ENCODE measurements at regions not wholly inside any gene's neighbourhood (a gene's known extent, or its start where the extent isn't known, plus 50 kb on each side); places are given as distances from the start of the nearest gene placed in this dataset.
"Not testable (repeated sequence)": the region's sequence is repeated elsewhere in the genome, so short reads cannot be mapped to it uniquely, and the experiment has no call there.

DNA sequence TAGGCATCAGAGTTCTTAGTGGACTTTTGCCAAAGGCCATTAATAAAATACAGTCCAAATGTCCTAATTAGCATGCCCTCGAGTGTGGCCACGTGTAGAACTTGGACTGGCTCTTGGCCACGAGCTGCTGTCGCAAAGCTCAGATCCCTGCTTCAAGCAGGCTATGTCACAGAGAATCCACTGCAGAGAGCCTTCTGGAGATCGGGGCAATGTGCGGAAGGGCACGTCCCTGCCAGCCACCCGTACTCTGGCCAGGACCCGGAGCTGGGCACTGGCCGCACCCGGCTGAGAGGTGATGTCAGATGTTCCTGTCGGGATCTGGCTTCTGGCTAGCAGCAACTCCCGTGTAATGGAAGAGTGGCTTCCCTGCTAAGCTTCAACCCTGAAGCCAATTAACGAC lies 432.7 kb upstream of the ID2 start:
- Histone ChIP-seq H3K9me3 (replicated peaks; ENCODE audit: insufficient read depth, low read length) (no peaks in the 10 kb centered on the region), H3K4me1 (ENCODE audit: low read length) (no peaks in the 10 kb centered on the region), H3K36me3 (replicated peaks; ENCODE audit: insufficient read depth, low read length) (no peaks in the 10 kb centered on the region), H3K9ac (ENCODE audit: low read length) (no peak overlapping the region), H3K4me2 (ENCODE audit: low read depth, low read length) (no peak overlapping the region), H3K27ac (ENCODE audit: low read length) (no peak overlapping the region), H3F3A (ENCODE audit: insufficient read depth, low read length) (no peaks in the 10 kb centered on the region), H3K79me2 (ENCODE audit: low read length) (no peaks in the 10 kb centered on the region), H3K27me3 (replicated peaks; ENCODE audit: insufficient read depth, low read length) (no peaks in the 10 kb centered on the region), H3K9me2 (replicated peaks; ENCODE audit: insufficient read depth, low read length) (no peaks in the 10 kb centered on the region), H3K4me3 (ENCODE audit: low read length) (no peak overlapping the region), H2AFZ (ENCODE audit: low read length) (no peak overlapping the region), H4K20me1 (ENCODE audit: insufficient read depth, low read length) (no peaks in the 10 kb centered on the region)
- TF ChIP-seq, protein P1, sequence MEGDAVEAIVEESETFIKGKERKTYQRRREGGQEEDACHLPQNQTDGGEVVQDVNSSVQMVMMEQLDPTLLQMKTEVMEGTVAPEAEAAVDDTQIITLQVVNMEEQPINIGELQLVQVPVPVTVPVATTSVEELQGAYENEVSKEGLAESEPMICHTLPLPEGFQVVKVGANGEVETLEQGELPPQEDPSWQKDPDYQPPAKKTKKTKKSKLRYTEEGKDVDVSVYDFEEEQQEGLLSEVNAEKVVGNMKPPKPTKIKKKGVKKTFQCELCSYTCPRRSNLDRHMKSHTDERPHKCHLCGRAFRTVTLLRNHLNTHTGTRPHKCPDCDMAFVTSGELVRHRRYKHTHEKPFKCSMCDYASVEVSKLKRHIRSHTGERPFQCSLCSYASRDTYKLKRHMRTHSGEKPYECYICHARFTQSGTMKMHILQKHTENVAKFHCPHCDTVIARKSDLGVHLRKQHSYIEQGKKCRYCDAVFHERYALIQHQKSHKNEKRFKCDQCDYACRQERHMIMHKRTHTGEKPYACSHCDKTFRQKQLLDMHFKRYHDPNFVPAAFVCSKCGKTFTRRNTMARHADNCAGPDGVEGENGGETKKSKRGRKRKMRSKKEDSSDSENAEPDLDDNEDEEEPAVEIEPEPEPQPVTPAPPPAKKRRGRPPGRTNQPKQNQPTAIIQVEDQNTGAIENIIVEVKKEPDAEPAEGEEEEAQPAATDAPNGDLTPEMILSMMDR (IDR thresholded peaks at IDR 0.05; ENCODE audit: low read length) = no peak
- TF ChIP-seq EZH2phosphoT487 (IDR thresholded peaks at IDR 0.05; ENCODE audit: low read length) (no peak), EZH2 (optimal IDR thresholded peaks at IDR 0.05; ENCODE audit: low read depth, low read length) (no peak)
- DNase-seq = no peak

DNA sequence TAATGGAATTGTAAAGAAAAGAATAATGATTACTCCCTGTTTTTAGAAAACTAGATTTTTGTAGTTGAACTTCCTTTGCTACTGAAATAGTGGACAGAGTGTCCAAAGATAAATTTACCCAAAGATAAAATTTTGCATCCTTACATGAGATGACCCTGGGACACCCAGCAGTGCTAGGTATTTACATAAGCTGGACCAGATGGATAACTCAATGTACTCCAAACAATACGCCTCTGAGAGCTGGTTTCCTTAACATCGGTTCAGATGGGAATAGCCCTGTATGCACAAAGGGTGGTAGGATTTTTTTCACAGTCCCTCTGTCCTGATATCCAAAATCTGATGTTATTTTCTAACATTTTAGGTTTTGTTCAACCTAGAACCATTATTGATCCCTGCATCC lies 432.1 kb upstream of the ID2 start:
- Histone ChIP-seq H3K4me3 (ENCODE audit: low read length) (no peak overlapping the region), H4K20me1 (ENCODE audit: insufficient read depth, low read length) (no peaks in the 10 kb centered on the region), H3K79me2 (ENCODE audit: low read length) (no peaks in the 10 kb centered on the region), H3K4me2 (ENCODE audit: low read depth, low read length) (no peak overlapping the region), H3K4me1 (ENCODE audit: low read length) (no peaks in the 10 kb centered on the region), H3K36me3 (replicated peaks; ENCODE audit: insufficient read depth, low read length) (no peaks in the 10 kb centered on the region), H3K27ac (ENCODE audit: low read length) (no peak overlapping the region), H3K9ac (ENCODE audit: low read length) (no peak overlapping the region), H3K9me2 (replicated peaks; ENCODE audit: insufficient read depth, low read length) (no peaks in the 10 kb centered on the region), H3K9me3 (replicated peaks; ENCODE audit: insufficient read depth, low read length) (no peaks in the 10 kb centered on the region), H2AFZ (ENCODE audit: low read length) (no peak overlapping the region), H3K27me3 (replicated peaks; ENCODE audit: insufficient read depth, low read length) (no peaks in the 10 kb centered on the region), H3F3A (ENCODE audit: insufficient read depth, low read length) (no peaks in the 10 kb centered on the region)
- no peak for DNase-seq
- TF ChIP-seq EZH2 (optimal IDR thresholded peaks at IDR 0.05; ENCODE audit: low read depth, low read length) = no peak
- TF ChIP-seq, protein P1 (IDR thresholded peaks at IDR 0.05; ENCODE audit: low read length) = no peak
- TF ChIP-seq EZH2phosphoT487 (IDR thresholded peaks at IDR 0.05; ENCODE audit: low read length) = no peak

DNA sequence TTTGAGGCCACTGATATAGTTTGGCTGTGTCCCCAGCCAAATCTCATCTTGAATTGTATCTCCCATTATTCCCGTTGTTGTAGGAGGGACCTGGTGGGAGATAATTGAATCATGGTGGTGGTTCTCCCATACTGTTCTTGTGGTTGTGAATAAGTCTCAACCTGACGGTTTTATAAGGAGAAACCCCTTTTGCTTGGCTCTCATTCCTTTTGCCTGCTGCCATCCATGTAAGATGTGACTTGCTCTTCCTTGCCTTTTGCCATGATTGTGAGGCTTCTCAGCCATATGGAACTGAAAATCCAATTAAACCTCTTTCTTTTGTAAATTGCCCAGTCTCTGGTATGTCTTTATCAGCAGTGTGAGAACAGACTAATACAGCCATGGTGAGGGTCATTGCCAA lies 431.6 kb upstream of the ID2 start:
- H3K9me2 ChIP-seq (replicated peaks; ENCODE audit: insufficient read depth, low read length); H3K4me2 ChIP-seq (ENCODE audit: low read depth, low read length); H3K36me3 ChIP-seq (replicated peaks; ENCODE audit: insufficient read depth, low read length); H4K20me1 ChIP-seq (ENCODE audit: insufficient read depth, low read length); H2AFZ ChIP-seq (ENCODE audit: low read length); H3K9ac ChIP-seq (ENCODE audit: low read length); H3K4me1 ChIP-seq (ENCODE audit: low read length); H3K4me3 ChIP-seq (ENCODE audit: low read length); H3K27ac ChIP-seq (ENCODE audit: low read length); H3K27me3 ChIP-seq (replicated peaks; ENCODE audit: insufficient read depth, low read length); H3K79me2 ChIP-seq (ENCODE audit: low read length); DNase-seq; H3F3A ChIP-seq (ENCODE audit: insufficient read depth, low read length); H3K9me3 ChIP-seq (replicated peaks; ENCODE audit: insufficient read depth, low read length): not testable (repeated sequence)

DNA sequence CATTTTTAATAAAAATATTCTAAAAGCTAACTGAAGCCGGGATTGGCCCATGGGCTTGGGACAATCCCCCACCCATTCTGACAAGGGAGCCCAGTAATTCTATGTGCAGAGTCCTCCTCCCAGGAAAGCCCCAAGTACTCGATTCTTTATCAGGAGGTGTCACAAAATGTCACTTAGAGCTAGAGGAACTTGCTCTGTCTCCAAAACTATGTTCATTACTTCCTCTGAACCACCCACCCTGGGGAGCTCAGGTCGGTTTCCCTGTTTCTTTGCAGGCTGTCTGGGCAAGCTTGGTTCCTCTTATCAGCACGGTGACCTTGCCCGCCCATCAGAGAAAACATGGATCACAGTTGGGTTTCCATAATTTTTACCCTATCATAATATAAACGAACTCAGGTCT lies 430.6 kb upstream of the ID2 start:
- H3K9ac ChIP-seq (ENCODE audit: low read length) = no peak overlapping the region
- H3K4me3 ChIP-seq (ENCODE audit: low read length) = no peak overlapping the region
- H3K4me2 ChIP-seq (ENCODE audit: low read depth, low read length) = no peak overlapping the region
- H3F3A ChIP-seq (ENCODE audit: insufficient read depth, low read length) = no peaks in the 10 kb centered on the region
- no peaks in the 10 kb centered on the region for H3K27me3 ChIP-seq (replicated peaks; ENCODE audit: insufficient read depth, low read length)
- H3K4me1 ChIP-seq (ENCODE audit: low read length) = no peaks in the 10 kb centered on the region
- no peak for DNase-seq
- H3K36me3 ChIP-seq (replicated peaks; ENCODE audit: insufficient read depth, low read length) = no peaks in the 10 kb centered on the region
- TF ChIP-seq, protein P1 (IDR thresholded peaks at IDR 0.05; ENCODE audit: low read length) = no peak
- TF ChIP-seq EZH2phosphoT487 (IDR thresholded peaks at IDR 0.05; ENCODE audit: low read length) (no peak), EZH2 (optimal IDR thresholded peaks at IDR 0.05; ENCODE audit: low read depth, low read length) (no peak)
- no peaks in the 10 kb centered on the region for H3K9me3 ChIP-seq (replicated peaks; ENCODE audit: insufficient read depth, low read length)
- H3K9me2 ChIP-seq (replicated peaks; ENCODE audit: insufficient read depth, low read length) = no peaks in the 10 kb centered on the region
- no peaks in the 10 kb centered on the region for H3K79me2 ChIP-seq (ENCODE audit: low read length)
- H3K27ac ChIP-seq (ENCODE audit: low read length) = no peak overlapping the region
- no peaks in the 10 kb centered on the region for H4K20me1 ChIP-seq (ENCODE audit: insufficient read depth, low read length)
- H2AFZ ChIP-seq (ENCODE audit: low read length) = no peak overlapping the region
